CD14-positive monocyte (primary cell): ENCODE measurements at regions not wholly inside any gene's neighbourhood (a gene's known extent, or its start where the extent isn't known, plus 50 kb on each side); places are given as distances from the start of the nearest gene placed in this dataset.
"Not testable (repeated sequence)": the region's sequence is repeated elsewhere in the genome, so short reads cannot be mapped to it uniquely, and the experiment has no call there.

Source experiments
- DNase-seq, 3 donors: peaks; one replicate each; pipeline ENCODE4 v3.0.0-alpha.2; 2011 to 2022
- H2AFZ ChIP-seq: 2 replicates; pipeline ENCODE4 v1.6.0; 2012; ENCODE audit warnings: mild to moderate bottlenecking, low read depth, low read length, inconsistent platforms; ENCODE audit not compliant: insufficient read depth, poor library complexity, severe bottlenecking
- H3K27ac ChIP-seq, 2 donors: 1 replicate in 1 of 2; 2 replicates in 1 of 2; pipeline ENCODE4 v1.5.1; 2012 to 2013; ENCODE audit warnings: low read length in 2 of 2, control low read depth in 1 of 2, inconsistent platforms in 1 of 2, low read depth in 1 of 2, mild to moderate bottlenecking in 1 of 2
- H3K27me3 ChIP-seq, 2 donors: one replicate each; pipeline versions ENCODE4 v1.6.0 to v1.6.1; 2011 to 2013; ENCODE audit warnings: low read length in 2 of 2; ENCODE audit not compliant: control insufficient read depth in 2 of 2, insufficient read depth in 2 of 2
- H3K36me3 ChIP-seq, 2 donors: replicated peaks in 1 of 2; 1 replicate in 1 of 2; 2 replicates in 1 of 2; pipeline versions ENCODE4 v1.5.1 to v1.6.1; 2012 to 2013; ENCODE audit warnings: low read length in 2 of 2, control low read depth in 1 of 2, inconsistent platforms in 1 of 2, mild to moderate bottlenecking in 1 of 2; ENCODE audit not compliant: insufficient read depth in 2 of 2, control insufficient read depth in 1 of 2
- H3K4me1 ChIP-seq, 2 donors: 1 replicate in 1 of 2; 2 replicates in 1 of 2; pipeline versions ENCODE4 v1.5.1 to v1.6.1; 2012 to 2013; ENCODE audit warnings: low read length in 2 of 2, control low read depth in 1 of 2, inconsistent platforms in 1 of 2, mild to moderate bottlenecking in 1 of 2, moderate library complexity in 1 of 2; ENCODE audit not compliant: insufficient read depth in 2 of 2, control insufficient read depth in 1 of 2
- H3K4me2 ChIP-seq: replicated peaks from 2 replicates; pipeline ENCODE3; 2012; ENCODE audit warnings: low read length, moderate library complexity, mild to moderate bottlenecking; ENCODE audit not compliant: poor library complexity, severe bottlenecking; ENCODE audit errors: extremely low read depth
- H3K4me3 ChIP-seq, 3 experiments: fragments of 200-600 bp in 1 of 3; sonication (generic) in 1 of 3; replicated peaks in 1 of 3; 1 replicate in 2 of 3; 2 replicates in 1 of 3; pipeline ENCODE4 v1.5.1; 2011 to 2013; ENCODE audit warnings: low read length in 3 of 3, mild to moderate bottlenecking in 3 of 3, control low read depth in 2 of 3, low read depth in 2 of 3, inconsistent platforms in 1 of 3, moderate library complexity in 1 of 3
- H3K79me2 ChIP-seq: 2 replicates; pipeline ENCODE4 v1.6.0; 2012; ENCODE audit warnings: mild to moderate bottlenecking, control low read depth, inconsistent platforms, low read length, moderate library complexity; ENCODE audit not compliant: insufficient read depth
- H3K9ac ChIP-seq: 2 replicates; pipeline ENCODE4 v1.6.0; 2017; ENCODE audit warnings: low read length, mild to moderate bottlenecking; ENCODE audit not compliant: insufficient read depth, poor library complexity, severe bottlenecking
- H3K9me3 ChIP-seq, 2 donors: replicated peaks in 1 of 2; 1 replicate in 1 of 2; 2 replicates in 1 of 2; pipeline versions ENCODE4 v1.5.1 to v1.6.1; 2012 to 2013; ENCODE audit warnings: low read length in 2 of 2, control low read depth in 1 of 2; ENCODE audit not compliant: control insufficient read depth in 1 of 2, insufficient read depth in 1 of 2
- H4K20me1 ChIP-seq: 2 replicates; pipeline ENCODE4 v1.6.0; 2012; ENCODE audit warnings: mild to moderate bottlenecking, low read length, control low read depth, moderate library complexity; ENCODE audit not compliant: insufficient read depth
- H3K27ac Mint-ChIP-seq, 7 donors: one replicate each; pipeline ENCODE4 v1.8.0; 2020; ENCODE audit warnings: mild to moderate bottlenecking in 7 of 7, mixed read lengths in 7 of 7, moderate library complexity in 6 of 7, inconsistent platforms in 2 of 7
- H3K27me3 Mint-ChIP-seq, 3 donors: one replicate each; pipeline ENCODE4 v1.8.0; 2021 to 2022; ENCODE audit warnings: low read depth in 3 of 3, mild to moderate bottlenecking in 3 of 3, mixed read lengths in 3 of 3, moderate library complexity in 3 of 3, inconsistent platforms in 1 of 3
- H3K36me3 Mint-ChIP-seq, 2 donors: one replicate each; pipeline ENCODE4 v1.8.0; 2020; ENCODE audit warnings: mixed read lengths in 2 of 2, inconsistent platforms in 1 of 2, mild to moderate bottlenecking in 1 of 2
- H3K4me1 Mint-ChIP-seq: one replicate; pipeline ENCODE4 v1.8.0; 2020; ENCODE audit warnings: mild to moderate bottlenecking, mixed read lengths
- H3K4me3 Mint-ChIP-seq, 2 donors: one replicate each; pipeline ENCODE4 v1.8.0; 2020; ENCODE audit warnings: mild to moderate bottlenecking in 2 of 2, mixed read lengths in 2 of 2, moderate library complexity in 1 of 2
- H3K9me3 Mint-ChIP-seq, 7 donors: one replicate each; pipeline ENCODE4 v1.8.0; 2020 to 2022; ENCODE audit warnings: mixed read lengths in 7 of 7, mild to moderate bottlenecking in 6 of 7, moderate library complexity in 6 of 7, inconsistent platforms in 2 of 7
- CTCF ChIP-seq: fragments of 200-600 bp; IDR thresholded peaks from one replicate; pipeline ENCODE4 v1.8.0; 2022; ENCODE audit warnings: antibody characterized with exemption, mild to moderate bottlenecking
- whole genome bisulfite sequencing: methylation state at CpG from one replicate; pipeline ENCODE4 v1.1.5; 2013; ENCODE audit warnings: missing lambda C conversion rate; ENCODE audit not compliant: insufficient coverage; 5-methylcytosine and 5-hydroxymethylcytosine counted together
- intact Hi-C, 2 donors: fragments of 100-400 bp; cut with micrococcal nuclease; formaldehyde crosslinking; loops; one replicate each; pipeline versions ENCODE4 v1.15.0 to v1.15.1; 2023

GRCh38 chr1:195722146-195722545 is 886.1 kb downstream of the KCNT2 start:
- H3K9me3 ChIP-seq, H3K27ac ChIP-seq, H3K9me3 Mint-ChIP-seq, H3K27me3 Mint-ChIP-seq, H3K4me3 Mint-ChIP-seq, H3K4me1 ChIP-seq, intact Hi-C loops, H4K20me1 ChIP-seq, H3K36me3 ChIP-seq, H3K79me2 ChIP-seq, H3K27me3 ChIP-seq, H2AFZ ChIP-seq, H3K4me1 Mint-ChIP-seq, H3K4me2 ChIP-seq, H3K4me3 ChIP-seq, H3K36me3 Mint-ChIP-seq, DNase-seq, H3K9ac ChIP-seq: not testable (repeated sequence)
- H3K27ac Mint-ChIP-seq = peak overlapping the region in 1 of 7 donors; percentile 49
- WGBS = 88% methylated on average over 5 of the region's 6 CpGs

- H3K4me1 ChIP-seq = no peaks in the 10 kb centered on the region
- no peaks in the 10 kb centered on the region for H4K20me1 ChIP-seq
- WGBS = 97% methylated on average over 9 of the region's 14 CpGs
- H3K79me2 ChIP-seq = no peaks in the 10 kb centered on the region
- no peak overlapping the region for H2AFZ ChIP-seq
- no peak overlapping the region for H3K9ac ChIP-seq
- Mint-ChIP-seq H3K27me3 (no peaks in the 10 kb centered on the region), H3K4me1 (no peaks in the 10 kb centered on the region), H3K9me3 (peaks cover 2 to 9% (median 3%) of the 10 kb centered on the region in 7 donors), H3K36me3 (no peaks in the 10 kb centered on the region), H3K4me3 (no peak overlapping the region), H3K27ac (no peak overlapping the region)
- no peak overlapping the region for H3K4me3 ChIP-seq
- H3K9me3 ChIP-seq = peaks cover 0 to 3% of the 10 kb centered on the region in 2 donors
- no peak overlapping the region for H3K4me2 ChIP-seq
- no peak overlapping the region for H3K27ac ChIP-seq
- no peaks in the 10 kb centered on the region for H3K36me3 ChIP-seq
- intact Hi-C loops = no loop called here
- TF ChIP-seq CTCF = no peak
- no peaks in the 10 kb centered on the region for H3K27me3 ChIP-seq
- DNase-seq = no peak
Observed at GRCh38 chr1:195721210-195721971, 886.8 kb downstream of the KCNT2 start.
